GM23338 (cell line): ENCODE measurements at regions not wholly inside any gene's neighbourhood (a gene's known extent, or its start where the extent isn't known, plus 50 kb on each side); places are given as distances from the start of the nearest gene placed in this dataset.

Experiments
- ATAC-seq: fragments of 200-7000 bp; cut with Tn5 transposase; 3 replicates; pipeline ENCODE4 v1.9.1; 2020
- DNase-seq: peaks from one replicate; pipeline ENCODE4 v3.0.0-alpha.2; 2015; ENCODE audit warnings: low spot score
- H2AFZ ChIP-seq: fragments of 200-600 bp; sonication (generic); 2 replicates; pipeline ENCODE4 v1.8.0; 2016; ENCODE audit warnings: antibody characterized with exemption, mild to moderate bottlenecking, moderate library complexity
- H3F3A ChIP-seq: fragments of 200-600 bp; sonication (generic); replicated peaks from 2 replicates; pipeline ENCODE4 v1.8.0; 2017; ENCODE audit warnings: antibody characterized with exemption, mixed run types, low read depth
- H3K27ac ChIP-seq: fragments of 200-600 bp; sonication (generic); 2 replicates; pipeline ENCODE4 v1.6.1; 2016; ENCODE audit warnings: low read depth
- H3K27me3 ChIP-seq: fragments of 200-600 bp; sonication (generic); 2 replicates; pipeline ENCODE4 v1.8.0; 2016; ENCODE audit warnings: mild to moderate bottlenecking, mixed run types, moderate library complexity; ENCODE audit not compliant: insufficient read depth
- H3K36me3 ChIP-seq: fragments of 200-600 bp; sonication (generic); 2 replicates; pipeline ENCODE4 v1.8.0; 2016; ENCODE audit warnings: mild to moderate bottlenecking; ENCODE audit not compliant: insufficient read depth
- H3K4me1 ChIP-seq: fragments of 200-600 bp; sonication (generic); 2 replicates; pipeline ENCODE4 v1.8.0; 2016; ENCODE audit warnings: mild to moderate bottlenecking, moderate library complexity; ENCODE audit not compliant: insufficient read depth
- H3K4me2 ChIP-seq: fragments of 200-600 bp; sonication (generic); 2 replicates; pipeline ENCODE4 v1.7.1; 2017; ENCODE audit warnings: mixed run types
- H3K4me3 ChIP-seq: fragments of 200-600 bp; sonication (generic); 2 replicates; pipeline ENCODE4 v1.6.1; 2016; ENCODE audit warnings: mixed run types
- H3K79me2 ChIP-seq: fragments of 200-600 bp; sonication (generic); replicated peaks from 2 replicates; pipeline ENCODE4 v1.8.0; 2017; ENCODE audit warnings: mild to moderate bottlenecking; ENCODE audit not compliant: insufficient read depth
- H3K9me2 ChIP-seq: fragments of 200-600 bp; sonication (generic); 2 replicates; pipeline ENCODE4 v1.8.0; 2017; ENCODE audit not compliant: insufficient read depth
- H4K20me1 ChIP-seq: fragments of 200-600 bp; sonication (generic); replicated peaks from 2 replicates; pipeline ENCODE4 v1.8.0; 2017; ENCODE audit warnings: mild to moderate bottlenecking; ENCODE audit not compliant: insufficient read depth
- H3K27ac Mint-ChIP-seq: 2 replicates; pipeline ENCODE4 v1.8.0; 2020; ENCODE audit warnings: inconsistent platforms, mild to moderate bottlenecking, moderate library complexity, mixed read lengths
- H3K27me3 Mint-ChIP-seq: 3 replicates; pipeline ENCODE4 v1.8.0; 2022; ENCODE audit warnings: low read depth, mild to moderate bottlenecking, moderate library complexity, mixed read lengths, inconsistent platforms; ENCODE audit not compliant: insufficient read depth, poor library complexity
- H3K36me3 Mint-ChIP-seq: 3 replicates; pipeline ENCODE4 v1.8.0; 2021; ENCODE audit warnings: low read depth, mild to moderate bottlenecking, inconsistent platforms, moderate library complexity, mixed read lengths
- H3K4me1 Mint-ChIP-seq: 3 replicates; pipeline ENCODE4 v1.8.0; 2020; ENCODE audit warnings: mild to moderate bottlenecking, inconsistent platforms, mixed read lengths
- H3K4me3 Mint-ChIP-seq: 3 replicates; pipeline ENCODE4 v1.8.0; 2021; ENCODE audit warnings: moderate library complexity, mild to moderate bottlenecking, inconsistent platforms, mixed read lengths
- H3K9me3 Mint-ChIP-seq: 3 replicates; pipeline ENCODE4 v1.8.0; 2020; ENCODE audit warnings: moderate library complexity, mild to moderate bottlenecking, inconsistent platforms, mixed read lengths
- CTCF ChIP-seq, 2 experiments: fragments of 200-600 bp in 1 of 2; sonication (generic) in 1 of 2; conservative IDR thresholded peaks; 2 replicates each; pipeline versions ENCODE4 v1.5.1 to v1.6.1; 2016 to 2017; ENCODE audit warnings: antibody characterized with exemption in 2 of 2, low read depth in 2 of 2, mild to moderate bottlenecking in 2 of 2, moderate library complexity in 1 of 2
- EZH2phosphoT487 ChIP-seq: fragments of 200-600 bp; sonication (generic); IDR thresholded peaks from one replicate; pipeline ENCODE4 v1.8.1; 2018; ENCODE audit warnings: antibody characterized with exemption; ENCODE audit not compliant: unreplicated experiment
- NANOG ChIP-seq: IDR thresholded peaks from 2 replicates; pipeline ENCODE4 v1.6.1; 2016; ENCODE audit warnings: antibody characterized with exemption, borderline replicate concordance
- ZNF114 ChIP-seq: fragments of 250-450 bp; sonication (Bioruptor Pico); IDR thresholded peaks from 2 replicates; pipeline ENCODE4 v1.5.0; 2020; ENCODE audit warnings: mild to moderate bottlenecking, moderate library complexity
- ZNF462 ChIP-seq: fragments of 250-450 bp; sonication (Bioruptor Pico); IDR thresholded peaks from 2 replicates; pipeline ENCODE4 v1.5.0; 2020; ENCODE audit warnings: mild to moderate bottlenecking, moderate library complexity

- Mint-ChIP-seq H3K4me3 (no peak overlapping the region), H3K9me3 (no peaks in the 10 kb centered on the region), H3K27ac (no peak overlapping the region), H3K36me3 (no peaks in the 10 kb centered on the region), H3K27me3 (no peaks in the 10 kb centered on the region), H3K4me1 (no peaks in the 10 kb centered on the region)
- Histone ChIP-seq H3K4me3 (no peak overlapping the region), H4K20me1 (no peaks in the 10 kb centered on the region), H3K79me2 (no peaks in the 10 kb centered on the region), H3K27ac (no peak overlapping the region), H3K9me2 (no peaks in the 10 kb centered on the region), H2AFZ (no peak overlapping the region), H3K4me1 (no peaks in the 10 kb centered on the region), H3K4me2 (no peak overlapping the region), H3K36me3 (no peaks in the 10 kb centered on the region), H3K27me3 (no peaks in the 10 kb centered on the region), H3F3A (no peaks in the 10 kb centered on the region)
- no peak for TF ChIP-seq CTCF (conservative IDR thresholded peaks at IDR 0.05; ENCODE audit: low read depth in 2 of 2)
- TF ChIP-seq NANOG: no peak
- TF ChIP-seq EZH2phosphoT487: no peak
- TF ChIP-seq ZNF462 (CRISPR knock-in tag): no peak
- TF ChIP-seq ZNF114 (CRISPR knock-in tag): no peak
- DNase-seq (no peak), ATAC-seq (no peak)
These were observed 93.5 kb upstream of the RGMB start for GRCh38 chr5:98679963-98680362.
